Nephron progenitor cell (in vitro differentiated cells): ENCODE measurements at regions not wholly inside any gene's neighbourhood (a gene's known extent, or its start where the extent isn't known, plus 50 kb on each side); places are given as distances from the start of the nearest gene placed in this dataset.

ENCODE experiments used
- DNase-seq: peaks from one replicate; pipeline ENCODE4 v3.0.0; 2021
- H3K27ac Mint-ChIP-seq: 2 replicates; pipeline ENCODE4 v1.8.0; 2021; ENCODE audit warnings: mild to moderate bottlenecking, moderate library complexity, mixed read lengths
- H3K27me3 Mint-ChIP-seq: 2 replicates; pipeline ENCODE4 v1.8.0; 2021; ENCODE audit warnings: mild to moderate bottlenecking, low read depth, mixed read lengths; ENCODE audit not compliant: poor library complexity
- H3K36me3 Mint-ChIP-seq: 2 replicates; pipeline ENCODE4 v1.8.0; 2021; ENCODE audit warnings: low read depth, mixed read lengths
- H3K4me1 Mint-ChIP-seq: 2 replicates; pipeline ENCODE4 v1.8.0; 2021; ENCODE audit warnings: mixed read lengths
- H3K4me3 Mint-ChIP-seq: 2 replicates; pipeline ENCODE4 v1.8.0; 2021; ENCODE audit warnings: mild to moderate bottlenecking, moderate library complexity, mixed read lengths
- H3K9me3 Mint-ChIP-seq: 2 replicates; pipeline ENCODE4 v1.8.0; 2021; ENCODE audit warnings: mild to moderate bottlenecking, moderate library complexity, mixed read lengths
- CTCF ChIP-seq: fragments of 200-600 bp; sonication (generic); IDR thresholded peaks from 2 replicates; pipeline ENCODE4 v1.5.0; 2021; ENCODE audit warnings: antibody characterized with exemption

GRCh38 chr2:40579247-40579646, 127.4 kb upstream of the SLC8A1 start:
- H3K27ac Mint-ChIP-seq: no peak overlapping the region
- no peak overlapping the region for H3K4me3 Mint-ChIP-seq
- DNase-seq: no peak
- H3K4me1 Mint-ChIP-seq: no peaks in the 10 kb centered on the region
- no peaks in the 10 kb centered on the region for H3K36me3 Mint-ChIP-seq
- H3K9me3 Mint-ChIP-seq: peaks cover 10% of the 10 kb centered on the region
- peaks cover 4% of the 10 kb centered on the region for H3K27me3 Mint-ChIP-seq
- no peak for TF ChIP-seq CTCF

DNA sequence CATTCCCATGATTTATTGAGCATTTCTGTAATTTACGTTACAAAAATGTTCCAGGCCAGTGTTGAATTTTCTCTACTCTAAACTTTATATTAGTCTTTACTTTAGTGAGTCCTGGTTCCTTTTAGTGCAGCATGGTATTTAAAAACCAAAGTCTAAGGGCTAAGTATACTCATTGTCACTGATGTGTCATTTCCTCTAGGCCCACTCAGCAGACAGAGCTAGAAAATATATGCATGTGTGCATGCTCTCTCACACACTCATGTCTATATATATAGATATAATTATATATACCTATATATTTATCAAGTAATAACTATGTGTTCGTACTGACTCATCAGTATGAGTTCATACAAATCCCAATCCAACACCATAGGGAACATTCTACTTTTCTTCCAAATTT, 132.5 kb upstream of the SLC8A1 start:
- Mint-ChIP-seq H3K27ac (no peak overlapping the region), H3K36me3 (no peaks in the 10 kb centered on the region), H3K4me1 (no peaks in the 10 kb centered on the region), H3K4me3 (no peak overlapping the region), H3K9me3 (peaks cover 10% of the 10 kb centered on the region), H3K27me3 (no peaks in the 10 kb centered on the region)
- TF ChIP-seq CTCF: no peak
- no peak for DNase-seq

DNA sequence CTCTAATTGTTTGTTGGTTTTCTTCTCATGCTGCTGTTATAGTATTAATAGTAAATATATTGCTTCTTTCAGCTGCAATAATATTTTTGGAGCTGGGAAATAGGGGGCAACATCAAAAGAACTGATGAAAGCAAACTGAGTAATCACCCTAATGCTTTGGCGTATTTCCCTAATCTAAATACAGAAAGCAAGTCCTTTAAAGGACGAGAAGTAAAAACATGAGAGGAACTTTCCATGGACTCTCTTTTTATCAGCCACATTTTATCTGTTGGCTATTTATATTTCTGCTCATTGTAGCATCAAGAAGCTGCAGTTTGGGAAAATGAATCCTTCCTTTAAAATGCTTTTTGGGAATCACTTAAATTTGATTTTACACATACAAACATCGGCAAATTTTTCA, 139.9 kb upstream of the SLC8A1 start:
- no peak for TF ChIP-seq CTCF
- DNase-seq: no peak
- peaks cover 5% of the 10 kb centered on the region for H3K27me3 Mint-ChIP-seq
- H3K27ac Mint-ChIP-seq: no peak overlapping the region
- no peaks in the 10 kb centered on the region for H3K9me3 Mint-ChIP-seq
- H3K4me3 Mint-ChIP-seq: no peak overlapping the region
- H3K4me1 Mint-ChIP-seq: peaks cover 5% of the 10 kb centered on the region
- H3K36me3 Mint-ChIP-seq: no peaks in the 10 kb centered on the region

DNA sequence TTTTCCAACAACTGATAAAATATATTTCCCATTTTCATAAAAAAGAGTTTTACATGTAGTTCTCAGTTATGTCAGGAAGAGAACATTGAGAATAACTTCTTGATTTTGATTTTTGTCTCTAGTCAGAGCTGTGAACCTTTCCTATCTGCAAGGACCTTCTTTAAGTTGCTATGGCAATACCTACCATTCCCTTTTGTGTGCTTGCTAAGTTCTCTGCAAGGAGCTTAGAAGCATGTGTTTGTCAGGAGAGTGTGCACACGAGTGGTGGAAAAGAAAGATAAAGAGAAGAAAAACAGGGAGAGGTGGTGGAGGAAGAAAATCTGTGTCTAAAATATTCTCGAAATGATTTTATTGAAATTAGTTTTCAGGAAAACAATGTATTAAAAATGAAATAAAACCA, 140.3 kb upstream of the SLC8A1 start:
- no peaks in the 10 kb centered on the region for H3K9me3 Mint-ChIP-seq
- H3K36me3 Mint-ChIP-seq: no peaks in the 10 kb centered on the region
- no peak for TF ChIP-seq CTCF
- no peak for DNase-seq
- H3K4me1 Mint-ChIP-seq: peaks cover 5% of the 10 kb centered on the region
- peaks cover 5% of the 10 kb centered on the region for H3K27me3 Mint-ChIP-seq
- no peak overlapping the region for H3K27ac Mint-ChIP-seq
- no peak overlapping the region for H3K4me3 Mint-ChIP-seq

DNA sequence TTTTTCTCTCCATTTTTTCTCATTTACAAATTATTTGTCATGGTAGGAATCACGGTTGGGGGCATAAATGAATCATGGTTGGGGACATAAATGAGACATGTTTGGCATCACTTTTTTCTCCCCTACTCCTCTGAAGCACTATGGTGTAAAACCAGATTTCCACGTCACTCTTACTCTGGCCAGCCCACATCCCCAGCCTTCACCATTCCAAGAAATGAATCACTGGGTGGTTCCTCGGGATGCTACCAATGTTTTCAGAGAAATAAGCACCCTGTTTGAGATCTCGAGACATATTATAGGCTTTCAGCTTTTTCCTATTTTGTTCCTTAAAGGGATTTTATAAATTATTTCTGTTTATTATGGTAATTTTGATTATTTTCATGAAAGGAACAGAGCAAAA, 155.0 kb upstream of the SLC8A1 start:
- no peak for TF ChIP-seq CTCF
- Mint-ChIP-seq H3K4me1 (no peaks in the 10 kb centered on the region), H3K27ac (no peak overlapping the region), H3K9me3 (no peaks in the 10 kb centered on the region), H3K4me3 (no peak overlapping the region), H3K27me3 (no peaks in the 10 kb centered on the region), H3K36me3 (no peaks in the 10 kb centered on the region)
- DNase-seq: no peak

DNA sequence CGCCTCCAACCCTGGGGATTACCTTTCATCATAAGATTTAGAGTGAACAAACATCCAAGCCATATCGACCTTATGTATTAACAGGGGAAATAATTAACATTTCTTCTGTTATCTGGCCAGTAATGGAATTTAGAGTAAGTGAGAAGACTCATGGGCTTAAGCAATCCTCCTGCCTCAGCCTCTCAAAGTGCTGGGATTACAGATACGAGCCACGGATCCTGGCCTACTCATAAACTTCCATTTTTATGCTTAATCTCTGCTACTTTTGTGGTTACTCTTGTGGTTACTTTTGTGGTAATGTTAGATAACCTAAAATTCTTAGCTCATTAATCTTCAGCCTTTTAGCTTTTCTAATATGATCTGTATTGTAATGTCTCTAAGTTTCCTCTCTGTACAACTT, 159.3 kb upstream of the SLC8A1 start:
- H3K4me1 Mint-ChIP-seq: no peaks in the 10 kb centered on the region
- no peak for TF ChIP-seq CTCF
- no peak overlapping the region for H3K27ac Mint-ChIP-seq
- peaks cover 4% of the 10 kb centered on the region for H3K27me3 Mint-ChIP-seq
- no peaks in the 10 kb centered on the region for H3K36me3 Mint-ChIP-seq
- no peak for DNase-seq
- no peaks in the 10 kb centered on the region for H3K9me3 Mint-ChIP-seq
- H3K4me3 Mint-ChIP-seq: no peak overlapping the region
